Left ventricle myocardium inferior (tissue), 1 donor: ENCODE measurements at regions not wholly inside any gene's neighbourhood (a gene's known extent, or its start where the extent isn't known, plus 50 kb on each side); places are given as distances from the start of the nearest gene placed in this dataset.
A peak's percentile ranks its signal among the peaks of the same experiment; 100 is the strongest.
"Not testable (repeated sequence)": the region's sequence is repeated elsewhere in the genome, so short reads cannot be mapped to it uniquely, and the experiment has no call there.

Experiments
- DNase-seq: peaks from one replicate; pipeline ENCODE4 v3.0.0-alpha.2; 2020
- H3K27ac ChIP-seq: fragments of 200-600 bp; replicated peaks from 2 replicates; pipeline ENCODE4 v1.8.0; 2021
- H3K27me3 ChIP-seq: fragments of 200-600 bp; 2 replicates; pipeline ENCODE4 v1.8.0; 2021; ENCODE audit warnings: low read depth
- H3K36me3 ChIP-seq: fragments of 200-600 bp; 2 replicates; pipeline ENCODE4 v1.8.0; 2021
- H3K4me1 ChIP-seq: fragments of 200-600 bp; 2 replicates; pipeline ENCODE4 v1.8.0; 2021
- H3K4me3 ChIP-seq: fragments of 200-600 bp; 2 replicates; pipeline ENCODE4 v1.8.0; 2021; ENCODE audit warnings: mild to moderate bottlenecking, moderate library complexity
- H3K9me3 ChIP-seq: fragments of 200-600 bp; replicated peaks from 2 replicates; pipeline ENCODE4 v1.8.0; 2021
- CTCF ChIP-seq: fragments of 200-600 bp; IDR thresholded peaks from 2 replicates; pipeline ENCODE4 v1.8.0; 2021; ENCODE audit warnings: antibody characterized with exemption, mild to moderate bottlenecking, borderline replicate concordance
- intact Hi-C: fragments of 100-400 bp; cut with micrococcal nuclease; formaldehyde crosslinking; loops from one replicate; pipeline ENCODE4 v1.11.0; 2022
- donor health status: DM: no; HTN: yes; CAD: no; lungs with severe emphysema.

- peaks cover 18% of the 10 kb centered on the region for H3K4me1 ChIP-seq
Measured at GRCh38 chr15:77886805-77887448, 190.6 kb downstream of the TBC1D2B start.

GRCh38 chr15:77885877-77886500 lies 191.5 kb downstream of the TBC1D2B start:
- DNase-seq, intact Hi-C loops, H3K9me3 ChIP-seq, H3K36me3 ChIP-seq, H3K27me3 ChIP-seq, H3K4me3 ChIP-seq: not testable (repeated sequence)
- H3K4me1 ChIP-seq: peaks cover 13% of the 10 kb centered on the region
- H3K27ac ChIP-seq: peak overlapping the region; percentile 55

More at GRCh38 chr15:77886805-77887448, 190.6 kb downstream of the TBC1D2B start:
- Histone ChIP-seq H3K27ac (peak overlapping the region; percentile 55), H3K9me3 (no peaks in the 10 kb centered on the region), H3K36me3 (no peaks in the 10 kb centered on the region), H3K27me3 (no peaks in the 10 kb centered on the region), H3K4me3 (no peak overlapping the region)
- no peak for DNase-seq
- no peak for TF ChIP-seq CTCF
- intact Hi-C loops: no loop called here

- H3K27me3 ChIP-seq, DNase-seq, H3K36me3 ChIP-seq, H3K4me3 ChIP-seq, H3K4me1 ChIP-seq, H3K27ac ChIP-seq, H3K9me3 ChIP-seq, intact Hi-C loops: not testable (repeated sequence)
Measured at GRCh38 chr15:77883012-77883411, 194.5 kb downstream of the TBC1D2B start.

GRCh38 chr15:77881950-77882349 lies 195.6 kb downstream of the TBC1D2B start:
- intact Hi-C loops: no loop called here
- H3K9me3 ChIP-seq: no peaks in the 10 kb centered on the region

GRCh38 chr15:77881535-77881934 lies 196.0 kb downstream of the TBC1D2B start:
- intact Hi-C loops, H3K4me1 ChIP-seq, H3K27me3 ChIP-seq, H3K36me3 ChIP-seq, H3K4me3 ChIP-seq, H3K27ac ChIP-seq, H3K9me3 ChIP-seq, DNase-seq: not testable (repeated sequence)

More at GRCh38 chr15:77881950-77882349, 195.6 kb downstream of the TBC1D2B start:
- Histone ChIP-seq H3K27ac (no peak overlapping the region), H3K4me3 (no peak overlapping the region), H3K4me1 (peaks cover 3% of the 10 kb centered on the region), H3K27me3 (no peaks in the 10 kb centered on the region), H3K36me3 (no peaks in the 10 kb centered on the region)
- DNase-seq: no peak
- no peak for TF ChIP-seq CTCF

GRCh38 chr15:77879466-77879865 lies 198.0 kb downstream of the TBC1D2B start:
- intact Hi-C loops, H3K4me1 ChIP-seq, H3K27me3 ChIP-seq, H3K9me3 ChIP-seq, H3K4me3 ChIP-seq, H3K36me3 ChIP-seq, H3K27ac ChIP-seq, DNase-seq: not testable (repeated sequence)

GRCh38 chr15:77877869-77878577 lies 199.5 kb downstream of the TBC1D2B start:
- intact Hi-C loops: no loop called here
- Histone ChIP-seq H3K4me1 (no peaks in the 10 kb centered on the region), H3K27me3 (no peaks in the 10 kb centered on the region), H3K36me3 (no peaks in the 10 kb centered on the region), H3K27ac (no peak overlapping the region), H3K4me3 (no peak overlapping the region), H3K9me3 (no peaks in the 10 kb centered on the region)
- no peak for TF ChIP-seq CTCF
- no peak for DNase-seq

GRCh38 chr15:77876107-77876820 lies 201.2 kb downstream of the TBC1D2B start:
- intact Hi-C loops, DNase-seq, H3K4me1 ChIP-seq, H3K4me3 ChIP-seq, H3K9me3 ChIP-seq, H3K27ac ChIP-seq, H3K27me3 ChIP-seq, H3K36me3 ChIP-seq: not testable (repeated sequence)
